NCI-H1092 (cell line): ENCODE measurements at regions not wholly inside any gene's neighbourhood (a gene's known extent, or its start where the extent isn't known, plus 50 kb on each side); places are given as distances from the start of the nearest gene placed in this dataset.
"Not testable (repeated sequence)": the region's sequence is repeated elsewhere in the genome, so short reads cannot be mapped to it uniquely, and the experiment has no call there.

ENCODE experiments used
- DNase-seq: peaks from one replicate; lab custom pipeline; 2025; lab: John Stamatoyannopoulos, UW

- no peak for DNase-seq
Observed at GRCh38 chr1:166490437-166490991, 323.7 kb upstream of the FAM78B start.

GRCh38 chr1:166493765-166494164, 327.0 kb upstream of the FAM78B start:
- DNase-seq, result not testable (repeated sequence)

GRCh38 chr1:166507347-166507746, 331.9 kb upstream of the POGK start:
- no peak for DNase-seq

GRCh38 chr1:166511761-166512160, 327.5 kb upstream of the POGK start:
- DNase-seq, result no peak

DNA sequence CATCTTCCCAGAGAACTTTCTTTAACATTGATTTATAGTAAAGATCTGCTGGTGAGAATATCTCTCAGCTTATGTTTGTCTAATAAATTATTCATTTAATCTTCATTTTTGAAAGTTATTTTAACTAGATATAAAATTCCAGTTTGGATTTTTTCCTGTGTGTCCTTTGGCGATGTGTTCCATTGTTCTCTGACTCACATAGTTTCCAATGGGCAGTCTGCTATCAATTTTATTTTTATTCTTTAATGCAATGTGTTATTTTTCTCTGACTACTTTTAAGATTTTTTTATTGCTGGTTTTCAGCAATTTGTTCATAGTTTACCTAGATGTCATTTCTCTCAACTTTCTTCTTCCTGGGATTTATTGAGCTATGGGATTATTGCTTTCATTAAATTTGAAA, 325.2 kb upstream of the POGK start:
- no peak for DNase-seq

DNA sequence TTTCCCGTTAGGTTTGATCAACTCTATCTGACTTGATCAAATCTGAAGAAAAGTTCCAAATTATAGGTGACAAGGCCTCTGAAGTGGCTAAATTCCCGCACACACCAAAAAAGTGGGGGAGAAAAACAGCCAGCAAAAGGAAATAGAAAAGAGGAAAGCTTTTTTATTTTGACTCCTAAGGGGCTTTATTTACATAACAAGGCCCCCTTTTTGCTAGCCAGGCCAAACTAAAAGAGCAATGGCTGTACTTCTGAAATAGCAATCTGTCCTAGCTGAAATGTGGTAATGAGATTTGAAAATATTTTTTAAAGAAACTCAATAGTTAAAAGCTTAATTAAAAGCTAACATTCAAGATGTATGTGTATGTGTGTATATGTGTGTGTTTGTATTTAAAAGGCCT, 311.5 kb upstream of the POGK start:
- DNase-seq, result no peak

DNA sequence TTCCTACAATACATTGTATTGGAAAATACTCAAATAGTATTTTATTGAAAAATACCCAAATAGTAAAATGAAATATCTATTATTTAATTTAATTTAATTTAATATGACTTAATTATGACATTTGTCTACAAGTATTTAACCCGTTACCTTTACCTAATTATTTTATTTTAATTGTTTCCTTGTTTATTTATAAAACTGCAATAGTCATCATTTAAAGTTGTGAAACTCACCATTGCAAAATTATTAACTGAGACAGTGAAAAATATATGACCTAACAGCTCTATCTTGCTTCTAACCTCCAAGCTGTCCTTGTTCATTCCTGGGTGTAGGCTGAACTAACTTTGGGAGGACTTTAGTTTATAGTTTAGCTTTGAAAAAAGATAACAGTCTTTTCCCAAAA, 300.6 kb upstream of the POGK start:
- no peak for DNase-seq

- no peak for DNase-seq
Observed at GRCh38 chr1:166544036-166544435, 295.2 kb upstream of the POGK start.

GRCh38 chr1:166544561-166544960, 294.7 kb upstream of the POGK start:
- DNase-seq, result no peak

DNA sequence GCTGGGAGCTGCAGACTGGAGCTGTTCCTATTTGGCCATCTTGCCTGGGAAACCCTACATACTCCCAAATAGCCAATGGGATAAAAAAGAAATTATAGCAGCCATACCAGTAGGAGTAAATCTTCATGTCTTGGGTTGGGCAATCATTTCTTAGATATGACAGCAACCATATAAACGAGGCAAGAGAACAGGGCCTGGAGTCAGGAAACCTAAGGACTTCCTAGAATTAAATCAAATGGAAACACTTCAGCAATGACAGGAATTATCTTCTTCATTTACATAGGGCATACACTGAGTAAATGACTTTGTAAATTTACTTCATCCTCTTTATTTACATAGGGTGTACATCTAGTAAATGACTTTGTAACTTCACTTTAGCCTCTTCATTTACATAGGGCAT, 286.6 kb upstream of the POGK start:
- no peak for DNase-seq

GRCh38 chr1:166570954-166571353, 268.3 kb upstream of the POGK start:
- no peak for DNase-seq

DNA sequence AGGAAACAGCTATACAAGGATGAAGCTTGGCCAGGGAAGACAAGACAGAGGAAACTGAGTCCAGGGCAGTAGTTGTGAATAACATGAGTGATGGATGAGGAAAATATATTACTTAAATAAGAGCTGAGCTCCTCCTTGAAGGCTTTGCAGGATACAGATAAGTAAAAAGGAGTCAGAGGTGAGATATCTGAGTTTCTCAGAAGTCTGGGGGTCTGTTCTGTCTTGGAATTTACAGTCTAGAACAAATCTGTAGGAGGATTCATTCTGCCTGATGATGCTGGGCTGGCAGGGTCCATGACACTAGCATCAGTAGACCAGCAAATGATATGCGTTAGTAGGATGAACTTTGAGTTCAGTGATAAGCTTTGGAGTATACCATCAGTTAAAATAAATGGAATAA, 266.1 kb upstream of the POGK start:
- no peak for DNase-seq

DNA sequence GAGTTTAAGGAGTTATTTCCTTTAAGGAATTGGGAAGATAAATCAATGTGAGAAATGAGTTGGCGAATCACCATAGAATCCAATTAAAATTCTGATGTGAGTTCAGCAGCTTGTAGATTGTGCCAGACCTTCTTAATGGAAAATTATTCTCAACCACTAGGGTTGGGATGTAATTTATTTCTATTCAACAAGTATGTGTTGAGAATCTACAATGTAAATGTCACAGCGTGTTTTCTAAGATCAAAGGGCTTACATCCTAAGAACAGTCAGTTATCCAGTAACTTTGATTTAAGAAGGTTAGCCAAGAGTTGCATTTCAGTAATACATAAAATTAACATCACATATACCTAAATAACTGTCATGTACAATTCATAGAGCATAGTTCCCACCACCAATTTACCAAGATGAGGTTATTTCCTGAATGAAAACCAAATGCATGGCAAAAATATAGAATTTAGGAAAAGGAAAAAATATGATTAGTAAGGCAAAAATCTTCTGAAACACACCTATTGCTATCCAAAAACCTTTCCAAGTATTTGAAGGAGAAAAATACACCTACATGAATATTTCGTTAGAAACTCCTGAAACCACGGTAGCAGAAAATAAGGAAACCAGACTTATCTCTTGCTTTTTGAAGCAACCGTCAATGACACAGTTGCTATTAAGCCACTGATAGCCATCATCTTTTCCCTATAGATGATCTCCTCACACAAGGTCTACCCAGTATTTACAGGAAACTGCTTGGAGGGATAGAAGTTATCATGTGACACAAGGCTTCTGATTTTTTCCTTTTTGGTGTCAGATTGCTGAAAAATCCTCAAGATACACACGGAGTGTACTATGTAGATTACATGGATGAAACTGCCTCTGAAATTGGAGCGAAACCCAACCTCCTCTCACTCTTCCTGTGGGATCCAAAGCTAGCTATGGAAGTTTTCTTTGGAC, 259.4 kb upstream of the POGK start:
- DNase-seq, result no peak

DNA sequence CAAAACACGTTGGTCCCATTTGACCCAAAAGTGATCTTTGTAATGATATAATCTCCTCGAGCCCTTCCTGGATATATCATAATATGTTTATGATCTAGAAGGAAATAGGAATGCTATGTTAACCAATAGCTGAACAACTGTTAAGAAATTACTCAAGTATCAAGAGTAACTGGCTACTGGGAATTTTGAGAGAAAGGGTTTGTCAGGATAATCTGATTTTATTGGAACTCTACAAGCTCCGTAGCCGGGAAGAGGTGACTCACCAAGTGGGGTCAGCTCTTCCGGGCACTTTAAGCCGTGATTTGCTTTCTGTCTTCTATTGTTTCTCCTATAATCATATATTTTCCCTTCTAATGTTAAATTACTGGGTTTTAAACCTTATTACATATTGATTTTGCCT, 250.5 kb upstream of the POGK start:
- no peak for DNase-seq

DNA sequence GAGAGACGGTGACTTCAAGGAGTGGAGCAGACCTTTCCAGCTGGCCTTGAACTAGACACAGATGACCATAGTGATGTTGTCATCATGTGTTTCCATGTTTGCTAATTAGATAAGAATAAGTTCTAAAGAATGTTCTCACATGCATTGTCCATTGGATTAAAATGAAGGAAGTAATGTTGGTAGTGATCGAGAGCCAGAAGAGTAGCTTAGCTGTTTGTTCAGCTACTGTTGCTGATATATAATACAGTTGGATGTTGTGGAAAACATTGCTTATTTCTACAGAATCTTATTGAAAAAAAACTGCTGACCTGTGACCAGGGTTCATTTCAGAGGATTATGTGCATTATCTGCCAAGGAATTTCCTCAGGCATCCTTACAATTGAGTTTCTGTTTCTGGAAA, 249.1 kb upstream of the POGK start:
- DNase-seq, result no peak

DNA sequence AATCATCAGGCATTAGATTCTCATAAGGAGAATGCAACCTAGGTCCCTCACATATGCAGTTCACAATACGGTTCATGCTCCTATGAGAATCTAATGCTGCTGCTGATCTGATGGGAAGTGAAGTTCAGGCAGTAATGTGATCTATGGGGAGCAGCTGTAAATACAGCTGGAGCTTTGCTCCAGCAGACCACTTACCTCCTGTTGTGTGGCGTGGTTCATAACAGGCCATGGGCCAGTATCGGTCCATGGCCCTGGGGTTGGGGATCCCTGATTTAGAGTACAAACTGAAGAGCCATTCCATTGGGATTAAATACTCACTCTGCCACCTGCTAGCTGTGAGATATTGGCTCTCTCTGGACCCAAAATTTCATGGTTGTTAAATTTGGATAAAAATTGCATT, 244.6 kb upstream of the POGK start:
- no peak for DNase-seq

GRCh38 chr1:166597516-166597915, 241.8 kb upstream of the POGK start:
- DNase-seq, result no peak

DNA sequence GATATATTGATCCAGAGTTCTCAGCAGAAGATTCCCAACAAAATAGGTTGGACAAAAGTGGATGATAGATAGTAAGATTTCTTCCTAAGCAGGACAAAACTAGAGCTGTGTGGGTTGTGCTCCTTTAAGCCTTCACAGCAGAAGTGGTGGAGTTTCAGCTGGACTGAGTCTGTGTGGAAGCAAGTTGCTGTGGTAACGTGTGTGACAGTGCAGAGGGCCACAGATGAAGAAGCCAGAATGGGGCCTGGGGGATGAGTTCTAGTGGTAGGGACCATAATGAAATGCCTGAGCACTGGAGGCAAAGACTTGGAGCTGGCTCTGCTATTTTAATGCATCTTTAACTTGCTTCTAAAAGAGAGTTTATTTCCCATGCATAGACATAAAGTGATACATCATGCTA, 238.7 kb upstream of the POGK start:
- no peak for DNase-seq

DNA sequence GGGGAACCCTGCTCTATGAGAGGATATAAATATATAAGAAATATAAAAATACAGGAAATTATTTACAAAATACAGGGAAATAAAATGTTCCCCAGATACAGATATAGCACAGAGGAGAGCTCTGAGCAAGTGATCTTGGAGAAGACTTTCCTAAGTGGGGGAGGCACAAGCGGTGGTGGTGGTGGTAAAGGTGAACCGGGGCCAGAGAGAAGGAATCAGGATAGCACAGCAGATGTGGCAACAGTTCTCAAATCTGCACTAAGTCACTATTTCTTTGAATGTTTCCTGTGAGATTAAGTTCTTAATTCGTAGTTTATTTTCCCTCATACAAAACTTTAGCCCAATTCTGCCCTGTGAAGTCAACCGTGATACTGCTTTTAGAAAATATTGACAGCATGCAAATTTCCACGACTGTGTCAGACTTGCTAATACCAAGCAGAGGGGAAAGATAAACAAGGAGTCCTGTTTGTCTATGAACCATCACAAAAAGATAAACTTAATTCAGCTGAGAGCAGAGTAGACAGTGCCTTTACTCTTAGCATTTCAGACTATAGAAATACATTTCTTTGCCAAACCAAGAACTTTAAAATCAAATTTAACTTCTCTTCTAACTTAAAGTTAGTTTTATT, 237.5 kb upstream of the POGK start:
- DNase-seq, result no peak

- not testable (repeated sequence) for DNase-seq
Observed at GRCh38 chr1:166602801-166603200, 236.5 kb upstream of the POGK start.

- DNase-seq, result no peak
Observed at GRCh38 chr1:166603296-166603695, 236.0 kb upstream of the POGK start.

DNA sequence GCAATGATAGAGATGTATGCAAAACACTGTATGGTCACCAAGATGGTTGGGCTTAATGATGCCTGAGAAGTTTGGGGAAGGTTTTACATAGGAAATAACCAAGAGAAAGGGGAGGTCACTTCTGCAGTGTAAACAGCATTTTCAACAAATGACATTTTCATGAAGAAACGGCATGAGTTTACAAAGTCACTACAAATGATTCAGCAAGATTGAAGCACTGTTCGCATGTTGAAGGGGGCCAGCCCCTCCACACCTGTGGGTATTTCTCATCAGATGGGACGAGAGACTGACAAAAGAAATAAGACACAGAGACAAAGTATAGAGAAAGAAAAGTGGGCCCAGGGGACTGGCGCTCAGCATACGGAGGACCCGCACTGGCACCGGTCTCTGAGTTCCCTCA, 234.1 kb upstream of the POGK start:
- no peak for DNase-seq

DNA sequence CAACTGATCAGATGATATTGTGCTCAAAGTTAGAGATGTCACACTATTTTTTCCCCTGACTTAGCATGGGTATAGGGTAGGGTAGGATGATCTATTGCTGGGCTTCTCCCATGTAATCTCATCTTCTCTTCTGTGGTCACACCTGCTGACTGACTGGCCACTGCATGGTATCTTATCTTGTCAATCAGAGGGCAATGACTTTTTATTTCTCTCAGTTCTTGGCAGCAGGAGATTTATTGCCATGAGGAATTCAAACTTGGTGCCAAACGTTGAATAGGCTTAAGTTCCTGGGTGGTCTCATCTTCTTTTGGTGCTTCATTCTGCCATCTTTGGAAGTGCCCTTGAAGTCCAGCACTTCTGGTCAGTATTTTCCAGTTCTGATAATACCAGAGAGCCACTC, 226.4 kb upstream of the POGK start:
- DNase-seq, result no peak
